RWPE2 (cell line): ENCODE measurements at regions not wholly inside any gene's neighbourhood (a gene's known extent, or its start where the extent isn't known, plus 50 kb on each side); places are given as distances from the start of the nearest gene placed in this dataset.

ENCODE experiments used
- ATAC-seq: fragments of 200-7000 bp; cut with Tn5 transposase; 3 replicates; pipeline ENCODE4 v1.9.1; 2021; ENCODE audit warnings: low read depth
- DNase-seq: peaks from one replicate; pipeline ENCODE4 v3.0.0-alpha.2; 2020; ENCODE audit warnings: low spot score
- H3K27ac ChIP-seq: fragments of 450-650 bp; 2 replicates; pipeline ENCODE4 v1.5.1; 2017; ENCODE audit warnings: mild to moderate bottlenecking; ENCODE audit not compliant: poor library complexity, severe bottlenecking
- H3K27me3 ChIP-seq: fragments of 250-450 bp; sonication (Bioruptor Pico); 2 replicates; pipeline ENCODE4 v1.5.1; 2021; ENCODE audit warnings: mild to moderate bottlenecking, moderate library complexity; ENCODE audit not compliant: insufficient read depth, poor library complexity, severe bottlenecking
- H3K36me3 ChIP-seq: fragments of 250-450 bp; sonication (Bioruptor Pico); 2 replicates; pipeline ENCODE4 v1.5.1; 2020; ENCODE audit warnings: low read depth, mild to moderate bottlenecking, moderate library complexity
- H3K4me1 ChIP-seq: fragments of 250-450 bp; sonication (Bioruptor Pico); 2 replicates; pipeline ENCODE4 v1.5.1; 2021; ENCODE audit warnings: mild to moderate bottlenecking, moderate library complexity; ENCODE audit not compliant: insufficient read depth, poor library complexity, severe bottlenecking
- H3K4me3 ChIP-seq: fragments of 250-450 bp; sonication (Bioruptor Pico); 2 replicates; pipeline ENCODE4 v1.5.1; 2021; ENCODE audit warnings: mild to moderate bottlenecking, moderate library complexity; ENCODE audit not compliant: severe bottlenecking
- H3K9me3 ChIP-seq: fragments of 250-450 bp; sonication (Bioruptor Pico); 2 replicates; pipeline ENCODE4 v1.5.1; 2021; ENCODE audit warnings: mild to moderate bottlenecking, moderate library complexity; ENCODE audit not compliant: severe bottlenecking
- TF ChIP-seq, protein P1 (sequence below): fragments of 450-650 bp; IDR thresholded peaks from one replicate; pipeline ENCODE4 v1.5.1; 2017; ENCODE audit warnings: mild to moderate bottlenecking, moderate library complexity; ENCODE audit not compliant: poor library complexity, severe bottlenecking

DNA sequence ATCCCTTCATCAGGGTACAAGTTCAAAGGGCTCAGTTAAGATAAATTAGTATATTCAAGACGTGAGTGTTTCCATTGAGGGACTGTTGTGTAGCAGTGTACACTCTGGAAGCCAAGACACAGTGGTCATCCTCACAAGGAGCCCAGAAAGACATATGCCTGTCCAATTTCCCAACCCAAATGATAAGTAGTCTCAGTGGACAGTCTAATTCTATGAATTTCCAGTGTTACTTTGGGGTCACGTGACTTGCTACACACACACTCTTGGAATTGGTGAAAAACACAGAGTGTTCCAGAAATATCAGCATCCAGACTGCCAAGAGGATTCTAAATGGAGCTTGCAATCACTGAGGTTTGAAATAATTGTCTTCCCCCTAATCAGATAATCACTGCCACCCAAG lies 365.1 kb downstream of the WDR11 start:
- TF ChIP-seq, protein P1, sequence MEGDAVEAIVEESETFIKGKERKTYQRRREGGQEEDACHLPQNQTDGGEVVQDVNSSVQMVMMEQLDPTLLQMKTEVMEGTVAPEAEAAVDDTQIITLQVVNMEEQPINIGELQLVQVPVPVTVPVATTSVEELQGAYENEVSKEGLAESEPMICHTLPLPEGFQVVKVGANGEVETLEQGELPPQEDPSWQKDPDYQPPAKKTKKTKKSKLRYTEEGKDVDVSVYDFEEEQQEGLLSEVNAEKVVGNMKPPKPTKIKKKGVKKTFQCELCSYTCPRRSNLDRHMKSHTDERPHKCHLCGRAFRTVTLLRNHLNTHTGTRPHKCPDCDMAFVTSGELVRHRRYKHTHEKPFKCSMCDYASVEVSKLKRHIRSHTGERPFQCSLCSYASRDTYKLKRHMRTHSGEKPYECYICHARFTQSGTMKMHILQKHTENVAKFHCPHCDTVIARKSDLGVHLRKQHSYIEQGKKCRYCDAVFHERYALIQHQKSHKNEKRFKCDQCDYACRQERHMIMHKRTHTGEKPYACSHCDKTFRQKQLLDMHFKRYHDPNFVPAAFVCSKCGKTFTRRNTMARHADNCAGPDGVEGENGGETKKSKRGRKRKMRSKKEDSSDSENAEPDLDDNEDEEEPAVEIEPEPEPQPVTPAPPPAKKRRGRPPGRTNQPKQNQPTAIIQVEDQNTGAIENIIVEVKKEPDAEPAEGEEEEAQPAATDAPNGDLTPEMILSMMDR, result no peak
- no peak for ATAC-seq

DNA sequence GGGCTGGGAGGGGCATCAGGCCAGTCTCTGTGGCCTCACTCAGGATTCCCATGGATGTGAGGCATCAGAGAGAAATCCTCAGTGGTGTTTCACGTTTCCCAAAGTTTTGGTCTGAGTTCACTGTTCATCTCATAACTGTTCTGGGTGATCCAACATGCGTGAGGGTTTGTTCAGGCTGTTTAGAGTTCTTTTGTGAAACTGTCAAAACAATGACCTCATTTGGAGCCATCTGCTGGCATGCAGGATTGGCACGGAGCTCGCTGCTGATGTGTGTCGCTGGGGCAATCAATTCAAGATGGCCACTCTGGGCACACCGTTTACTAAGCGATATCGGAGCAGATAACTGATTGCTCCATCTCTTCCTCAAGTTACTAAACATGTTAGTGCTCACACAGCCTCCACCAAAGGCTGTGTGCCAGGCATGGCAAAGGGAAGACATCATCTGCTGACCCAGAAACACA lies 365.6 kb downstream of the WDR11 start:
- ATAC-seq (no peak), DNase-seq (no peak)
- no peaks in the 10 kb centered on the region for H3K9me3 ChIP-seq
- TF ChIP-seq, protein P1, result no peak
- H3K27me3 ChIP-seq, result no peaks in the 10 kb centered on the region
- no peak overlapping the region for H3K4me3 ChIP-seq
- no peaks in the 10 kb centered on the region for H3K36me3 ChIP-seq
- H3K27ac ChIP-seq, result no peak overlapping the region
- no peaks in the 10 kb centered on the region for H3K4me1 ChIP-seq

More for the DNA sequence above, 365.1 kb downstream of the WDR11 start:
- H3K4me1 ChIP-seq, result no peaks in the 10 kb centered on the region
- H3K9me3 ChIP-seq, result no peaks in the 10 kb centered on the region
- H3K27me3 ChIP-seq, result no peaks in the 10 kb centered on the region
- no peak overlapping the region for H3K4me3 ChIP-seq
- no peak overlapping the region for H3K27ac ChIP-seq
- no peaks in the 10 kb centered on the region for H3K36me3 ChIP-seq
- DNase-seq, result no peak

- no peaks in the 10 kb centered on the region for H3K27me3 ChIP-seq
- TF ChIP-seq, protein P1, result no peak
- DNase-seq (no peak), ATAC-seq (no peak)
- no peaks in the 10 kb centered on the region for H3K4me1 ChIP-seq
- no peak overlapping the region for H3K4me3 ChIP-seq
- no peaks in the 10 kb centered on the region for H3K36me3 ChIP-seq
- H3K27ac ChIP-seq, result no peak overlapping the region
- no peaks in the 10 kb centered on the region for H3K9me3 ChIP-seq
Observed at GRCh38 chr10:121217331-121217730, 366.2 kb downstream of the WDR11 start.

DNA sequence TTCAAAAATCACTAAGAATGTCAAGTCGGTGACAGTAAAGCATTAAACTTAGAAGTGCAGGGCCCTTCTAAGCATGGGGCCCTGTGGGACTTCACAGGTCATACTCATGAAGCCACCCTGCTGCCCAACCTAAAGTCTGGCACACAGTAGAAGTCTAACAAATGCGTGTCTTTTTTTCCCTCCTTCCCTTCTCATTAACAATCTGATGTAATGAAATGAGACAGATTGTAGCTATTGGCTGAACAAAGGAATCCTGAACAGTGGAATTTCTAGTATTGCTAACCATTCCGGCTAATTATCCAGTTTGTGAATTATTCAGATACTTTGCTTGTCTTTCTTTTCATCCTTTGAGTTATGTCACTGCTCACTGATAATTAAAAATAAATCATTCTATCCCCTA lies 369.9 kb downstream of the WDR11 start:
- H3K27me3 ChIP-seq, result no peaks in the 10 kb centered on the region
- no peaks in the 10 kb centered on the region for H3K4me1 ChIP-seq
- no peak overlapping the region for H3K27ac ChIP-seq
- TF ChIP-seq, protein P1, result no peak
- H3K4me3 ChIP-seq, result no peak overlapping the region
- H3K9me3 ChIP-seq, result no peaks in the 10 kb centered on the region
- no peaks in the 10 kb centered on the region for H3K36me3 ChIP-seq
- ATAC-seq (no peak), DNase-seq (no peak)

GRCh38 chr10:121221991-121222390 lies 370.8 kb downstream of the WDR11 start:
- Histone ChIP-seq H3K4me3 (no peak overlapping the region), H3K9me3 (no peaks in the 10 kb centered on the region), H3K27ac (no peak overlapping the region), H3K36me3 (no peaks in the 10 kb centered on the region), H3K27me3 (no peaks in the 10 kb centered on the region), H3K4me1 (no peaks in the 10 kb centered on the region)
- DNase-seq (no peak), ATAC-seq (no peak)
- TF ChIP-seq, protein P1, result no peak
